Endothelial cell of umbilical vein (primary cell): ENCODE measurements at regions not wholly inside any gene's neighbourhood (a gene's known extent, or its start where the extent isn't known, plus 50 kb on each side); places are given as distances from the start of the nearest gene placed in this dataset.

ENCODE experiments used
- BruUV-seq: library from RNA; stranded (reverse); fragments of 400-500 nt; replicated peaks from 2 replicates; lab custom pipeline; 2021; lab: Mats Ljungman, UMichigan
- CTCF ChIA-PET: fragments of 300-600, 350-600 bp; sonication (Branson Sonifier 250); formaldehyde crosslinking; loops from one replicate; lab custom pipeline; 2021; ENCODE audit warnings: antibody characterized with exemption, inconsistent platforms; lab: Charles Lee
- POLR2A ChIA-PET: fragments of 300-600, 350-600 bp; sonication (Branson Sonifier 250); formaldehyde crosslinking; loops from one replicate; lab custom pipeline; 2021; ENCODE audit warnings: antibody characterized with exemption, inconsistent platforms; lab: Charles Lee
- DNase-seq: peaks from one replicate; pipeline ENCODE4 v3.0.0-alpha.2; 2011; ENCODE audit warnings: low read depth, low spot score
- FAIRE-seq: peaks from 2 replicates; lab custom pipeline; 2011; peaks lifted over from hg19 to GRCh38; lab: Jason Lieb, UNC
- H2AFZ ChIP-seq: 2 replicates; pipeline ENCODE4 v1.6.0; 2012; ENCODE audit warnings: low read depth, low read length, control low read depth, inconsistent platforms
- H3K27ac ChIP-seq: 2 replicates; pipeline ENCODE4 v1.5.1; 2011; ENCODE audit warnings: low read depth, mild to moderate bottlenecking, control low read depth, low read length, moderate library complexity; ENCODE audit not compliant: insufficient read depth
- H3K27me3 ChIP-seq, 2 experiments: 2 replicates each; pipeline versions ENCODE4 v1.6.0 to v1.6.1; 2011; ENCODE audit warnings: low read length in 2 of 2, mixed read lengths in 1 of 2; ENCODE audit not compliant: control insufficient read depth in 2 of 2, insufficient read depth in 2 of 2
- H3K36me3 ChIP-seq, 2 experiments: 2 replicates in 1 of 2; 3 replicates in 1 of 2; pipeline ENCODE4 v1.5.1; 2011; ENCODE audit warnings: low read length in 2 of 2, mild to moderate bottlenecking in 1 of 2, moderate library complexity in 1 of 2; ENCODE audit not compliant: control insufficient read depth in 2 of 2, insufficient read depth in 2 of 2; ENCODE audit errors: extremely low read depth in 1 of 2
- H3K4me1 ChIP-seq: 3 replicates; pipeline ENCODE4 v1.5.1; 2011; ENCODE audit warnings: mild to moderate bottlenecking, low read length; ENCODE audit not compliant: control insufficient read depth, insufficient read depth; ENCODE audit errors: extremely low read depth
- H3K4me2 ChIP-seq: 2 replicates; pipeline ENCODE4 v1.6.1; 2011; ENCODE audit warnings: low read length, control low read depth, mixed read lengths; ENCODE audit not compliant: insufficient read depth
- H3K4me3 ChIP-seq, 3 experiments: fragments of 200-600 bp in 1 of 3; sonication (generic), shearing (Covaris generic) in 1 of 3; replicated peaks in 1 of 3; 2 replicates each; pipeline ENCODE4 v1.5.1; 2011 to 2016; ENCODE audit warnings: control low read depth in 3 of 3, low read length in 3 of 3, mild to moderate bottlenecking in 2 of 3, inconsistent platforms in 1 of 3, low read depth in 1 of 3, moderate library complexity in 1 of 3; ENCODE audit not compliant: insufficient read depth in 1 of 3
- H3K79me2 ChIP-seq: 2 replicates; pipeline ENCODE4 v1.6.0; 2012; ENCODE audit warnings: low read length, inconsistent platforms; ENCODE audit not compliant: control insufficient read depth, insufficient read depth
- H3K9ac ChIP-seq: replicated peaks from 2 replicates; pipeline ENCODE3; 2011; ENCODE audit warnings: low read length, control low read depth; ENCODE audit not compliant: insufficient read depth; ENCODE audit errors: extremely low read depth
- H3K9me1 ChIP-seq: replicated peaks from 3 replicates; pipeline ENCODE4 v1.6.0; 2011; ENCODE audit warnings: mild to moderate bottlenecking, low read length; ENCODE audit not compliant: control insufficient read depth, insufficient read depth; ENCODE audit errors: extremely low read depth
- H3K9me3 ChIP-seq: replicated peaks from 2 replicates; pipeline ENCODE4 v1.5.1; 2012; ENCODE audit warnings: low read length, inconsistent platforms; ENCODE audit not compliant: control insufficient read depth, insufficient read depth
- H4K20me1 ChIP-seq: replicated peaks from 2 replicates; pipeline ENCODE3; 2011; ENCODE audit warnings: mild to moderate bottlenecking, low read length; ENCODE audit not compliant: control insufficient read depth, insufficient read depth; ENCODE audit errors: extremely low read depth
- EZH2 ChIP-seq: IDR thresholded peaks from 2 replicates; pipeline ENCODE4 v1.6.1; 2012; ENCODE audit warnings: borderline replicate concordance, low read depth, mild to moderate bottlenecking, moderate library complexity, low read length, inconsistent platforms; ENCODE audit not compliant: severe bottlenecking
- FOS ChIP-seq: IDR thresholded peaks from 2 replicates; pipeline ENCODE4 v1.6.1; 2011; ENCODE audit warnings: mild to moderate bottlenecking, low read length, moderate library complexity, borderline replicate concordance; ENCODE audit not compliant: insufficient read depth
- JUN ChIP-seq: IDR thresholded peaks from 2 replicates; pipeline ENCODE4 v1.6.1; 2011; ENCODE audit warnings: borderline replicate concordance, low read depth; ENCODE audit not compliant: insufficient read length, insufficient read depth
- MYC ChIP-seq: IDR thresholded peaks from one replicate; pipeline ENCODE4 v1.6.1; 2011; ENCODE audit warnings: mild to moderate bottlenecking, low read depth, low read length
- POLR2A ChIP-seq: IDR thresholded peaks from 2 replicates; pipeline ENCODE4 v1.6.1; 2012; ENCODE audit warnings: low read depth, mild to moderate bottlenecking, control low read depth, low read length
- POLR2AphosphoS5 ChIP-seq: IDR thresholded peaks from 2 replicates; pipeline ENCODE4 v1.6.1; 2012; ENCODE audit warnings: low read depth, mild to moderate bottlenecking, control low read depth, low read length, moderate library complexity; ENCODE audit not compliant: insufficient read depth
- dilution Hi-C: fragments of 300-500 bp; cut with MboI; formaldehyde crosslinking; loops from one replicate; pipeline ENCODE4 v1.15.0; 2019; ENCODE audit warnings: low sequenced_read_pairs; ENCODE audit not compliant: extremely low pct_ligation_motif_present
- intact Hi-C: fragments of 100-400 bp; cut with micrococcal nuclease; formaldehyde crosslinking; loops from one replicate; pipeline ENCODE4 v1.10.0; 2022
- TF ChIP-seq, protein P1 (sequence below): IDR thresholded peaks from 2 replicates; pipeline ENCODE4 v1.6.1; 2011; ENCODE audit not compliant: insufficient read depth, insufficient read length
- TF ChIP-seq, protein P2 (sequence below), 2 donors: IDR thresholded peaks; 1 replicate in 1 of 2; 2 replicates in 1 of 2; pipeline ENCODE4 v1.5.1; 2011; ENCODE audit warnings: low read length in 2 of 2, mild to moderate bottlenecking in 2 of 2, moderate library complexity in 2 of 2, control low read depth in 1 of 2, inconsistent platforms in 1 of 2, low read depth in 1 of 2; ENCODE audit not compliant: insufficient read depth in 1 of 2; ENCODE audit errors: extremely low read depth in 1 of 2

DNA sequence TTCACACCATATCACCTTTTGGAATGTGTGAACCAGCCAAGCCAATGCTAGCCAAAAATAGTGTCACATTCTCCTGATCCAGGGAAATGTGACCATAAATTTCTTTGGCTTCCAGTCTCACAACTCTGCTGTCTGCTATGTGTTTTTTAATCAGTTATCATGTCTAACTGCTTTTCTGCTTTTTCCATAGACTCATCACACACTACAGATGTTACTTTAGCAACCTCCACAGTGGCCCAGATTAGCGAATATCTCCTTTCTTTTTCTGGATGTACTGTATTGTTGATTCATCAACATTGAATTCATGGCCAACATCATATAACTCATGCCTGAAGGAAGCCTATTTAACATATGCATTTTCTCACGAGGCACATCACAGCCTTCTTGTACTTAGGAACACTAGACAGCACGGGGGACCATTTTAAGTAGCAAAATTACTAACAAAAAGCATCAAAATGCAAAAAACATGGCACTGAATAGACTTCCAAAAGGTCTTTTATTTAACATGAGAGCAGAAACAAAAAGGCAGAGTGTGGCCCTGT is 73.1 kb upstream of the POU2AF2 start:
- no peak for FAIRE-seq
- H3K79me2 ChIP-seq: no peaks in the 10 kb centered on the region
- no peaks in the 10 kb centered on the region for H3K9me3 ChIP-seq
- H3K4me2 ChIP-seq: no peak overlapping the region
- intact Hi-C loops: no loop called here
- dilution Hi-C loops: no loop called here
- no peak overlapping the region for H3K27ac ChIP-seq
- no peaks in the 10 kb centered on the region for H3K9me1 ChIP-seq
- H2AFZ ChIP-seq: no peak overlapping the region
- H3K27me3 ChIP-seq: no peaks in the 10 kb centered on the region
- TF ChIP-seq FOS (no peak), MYC (no peak), POLR2A (no peak), JUN (no peak), EZH2 (no peak), POLR2AphosphoS5 (no peak)
- TF ChIP-seq, protein P1, sequence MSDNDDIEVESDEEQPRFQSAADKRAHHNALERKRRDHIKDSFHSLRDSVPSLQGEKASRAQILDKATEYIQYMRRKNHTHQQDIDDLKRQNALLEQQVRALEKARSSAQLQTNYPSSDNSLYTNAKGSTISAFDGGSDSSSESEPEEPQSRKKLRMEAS: no peak
- TF ChIP-seq, protein P2, sequence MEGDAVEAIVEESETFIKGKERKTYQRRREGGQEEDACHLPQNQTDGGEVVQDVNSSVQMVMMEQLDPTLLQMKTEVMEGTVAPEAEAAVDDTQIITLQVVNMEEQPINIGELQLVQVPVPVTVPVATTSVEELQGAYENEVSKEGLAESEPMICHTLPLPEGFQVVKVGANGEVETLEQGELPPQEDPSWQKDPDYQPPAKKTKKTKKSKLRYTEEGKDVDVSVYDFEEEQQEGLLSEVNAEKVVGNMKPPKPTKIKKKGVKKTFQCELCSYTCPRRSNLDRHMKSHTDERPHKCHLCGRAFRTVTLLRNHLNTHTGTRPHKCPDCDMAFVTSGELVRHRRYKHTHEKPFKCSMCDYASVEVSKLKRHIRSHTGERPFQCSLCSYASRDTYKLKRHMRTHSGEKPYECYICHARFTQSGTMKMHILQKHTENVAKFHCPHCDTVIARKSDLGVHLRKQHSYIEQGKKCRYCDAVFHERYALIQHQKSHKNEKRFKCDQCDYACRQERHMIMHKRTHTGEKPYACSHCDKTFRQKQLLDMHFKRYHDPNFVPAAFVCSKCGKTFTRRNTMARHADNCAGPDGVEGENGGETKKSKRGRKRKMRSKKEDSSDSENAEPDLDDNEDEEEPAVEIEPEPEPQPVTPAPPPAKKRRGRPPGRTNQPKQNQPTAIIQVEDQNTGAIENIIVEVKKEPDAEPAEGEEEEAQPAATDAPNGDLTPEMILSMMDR (IDR thresholded peaks at IDR 0.05; ENCODE audit: extremely low read depth in 1 of 2, insufficient read depth in 1 of 2, low read depth in 1 of 2, low read length in 2 of 2): no peak
- no peaks in the 10 kb centered on the region for H3K4me1 ChIP-seq
- no peak for DNase-seq
- H3K4me3 ChIP-seq: no peak overlapping the region
- ChIA-PET CTCF (no interaction called here), POLR2A (no interaction called here)
- H4K20me1 ChIP-seq: no peaks in the 10 kb centered on the region
- H3K36me3 ChIP-seq: no peaks in the 10 kb centered on the region
- no peak overlapping the region for H3K9ac ChIP-seq
- BruUV-seq: no TSS peak
